ENCODE measurements at regions not wholly inside any gene's neighbourhood (a gene's known extent, or its start where the extent isn't known, plus 50 kb on each side); places are given as distances from the start of the nearest gene placed in this dataset.

DNA sequence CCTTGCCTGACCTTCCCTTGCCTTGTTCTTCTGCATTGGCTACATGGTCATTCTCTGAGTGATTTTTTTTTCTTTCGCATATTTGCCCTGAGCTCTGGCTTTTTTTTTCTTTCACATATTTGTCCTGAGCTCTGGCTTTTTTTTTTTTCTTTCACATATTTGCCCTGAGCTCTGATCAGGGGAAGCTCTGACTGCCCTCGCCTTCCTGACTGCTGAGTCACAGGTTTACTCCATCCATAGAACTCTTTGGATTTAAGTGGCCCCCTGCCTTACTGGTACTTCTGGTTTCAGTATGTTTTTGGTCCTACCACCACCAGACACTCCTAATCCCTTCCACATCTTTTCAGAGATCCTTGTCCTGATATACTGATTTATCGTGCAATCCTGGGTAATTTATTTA, 201.1 kb downstream of the OGFRL1 start:
- no peaks in the 10 kb centered on the region for H3K27me3 ChIP-seq
- H3K9me3 ChIP-seq: no peaks in the 10 kb centered on the region
- intact Hi-C loops (cut with DNase I; ENCODE audit: low total_unique reads): no loop called here
- H3K36me3 ChIP-seq: no peaks in the 10 kb centered on the region
- no peaks in the 10 kb centered on the region for H3K4me1 ChIP-seq
- DNase-seq: no peak
- no peak overlapping the region for H3K4me3 ChIP-seq
- TF ChIP-seq POLR2A (IDR thresholded peaks at IDR 0.05): no peak
- TF ChIP-seq, protein P1, sequence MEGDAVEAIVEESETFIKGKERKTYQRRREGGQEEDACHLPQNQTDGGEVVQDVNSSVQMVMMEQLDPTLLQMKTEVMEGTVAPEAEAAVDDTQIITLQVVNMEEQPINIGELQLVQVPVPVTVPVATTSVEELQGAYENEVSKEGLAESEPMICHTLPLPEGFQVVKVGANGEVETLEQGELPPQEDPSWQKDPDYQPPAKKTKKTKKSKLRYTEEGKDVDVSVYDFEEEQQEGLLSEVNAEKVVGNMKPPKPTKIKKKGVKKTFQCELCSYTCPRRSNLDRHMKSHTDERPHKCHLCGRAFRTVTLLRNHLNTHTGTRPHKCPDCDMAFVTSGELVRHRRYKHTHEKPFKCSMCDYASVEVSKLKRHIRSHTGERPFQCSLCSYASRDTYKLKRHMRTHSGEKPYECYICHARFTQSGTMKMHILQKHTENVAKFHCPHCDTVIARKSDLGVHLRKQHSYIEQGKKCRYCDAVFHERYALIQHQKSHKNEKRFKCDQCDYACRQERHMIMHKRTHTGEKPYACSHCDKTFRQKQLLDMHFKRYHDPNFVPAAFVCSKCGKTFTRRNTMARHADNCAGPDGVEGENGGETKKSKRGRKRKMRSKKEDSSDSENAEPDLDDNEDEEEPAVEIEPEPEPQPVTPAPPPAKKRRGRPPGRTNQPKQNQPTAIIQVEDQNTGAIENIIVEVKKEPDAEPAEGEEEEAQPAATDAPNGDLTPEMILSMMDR (IDR thresholded peaks at IDR 0.05): no peak
- no peak overlapping the region for H3K27ac ChIP-seq

DNA sequence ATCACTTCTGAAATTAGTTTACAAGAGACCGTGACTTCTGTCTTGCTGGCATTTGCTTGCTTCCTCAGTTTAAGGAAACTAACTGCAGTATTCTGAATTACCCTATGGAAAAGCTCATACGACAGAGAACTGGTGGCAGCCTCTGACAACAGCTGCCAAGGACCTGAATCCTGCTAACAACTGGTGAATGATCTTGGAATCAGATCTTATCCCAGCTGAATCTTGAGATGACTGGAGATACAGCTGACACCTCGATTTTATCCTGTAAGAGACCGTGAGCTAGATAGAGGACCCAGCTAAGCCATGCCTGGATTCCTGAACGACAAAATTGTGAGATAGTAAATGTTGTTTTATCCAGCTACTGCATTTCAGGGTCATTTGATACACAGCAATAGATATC, 202.3 kb downstream of the OGFRL1 start:
- TF ChIP-seq, protein P1 (IDR thresholded peaks at IDR 0.05): no peak
- TF ChIP-seq POLR2A (IDR thresholded peaks at IDR 0.05): no peak
- Histone ChIP-seq H3K9me3 (no peaks in the 10 kb centered on the region), H3K4me1 (no peaks in the 10 kb centered on the region), H3K36me3 (no peaks in the 10 kb centered on the region), H3K27me3 (no peaks in the 10 kb centered on the region), H3K4me3 (no peak overlapping the region), H3K27ac (no peak overlapping the region)
- intact Hi-C loops (cut with DNase I; ENCODE audit: low total_unique reads): no loop called here
- no peak for DNase-seq

DNA sequence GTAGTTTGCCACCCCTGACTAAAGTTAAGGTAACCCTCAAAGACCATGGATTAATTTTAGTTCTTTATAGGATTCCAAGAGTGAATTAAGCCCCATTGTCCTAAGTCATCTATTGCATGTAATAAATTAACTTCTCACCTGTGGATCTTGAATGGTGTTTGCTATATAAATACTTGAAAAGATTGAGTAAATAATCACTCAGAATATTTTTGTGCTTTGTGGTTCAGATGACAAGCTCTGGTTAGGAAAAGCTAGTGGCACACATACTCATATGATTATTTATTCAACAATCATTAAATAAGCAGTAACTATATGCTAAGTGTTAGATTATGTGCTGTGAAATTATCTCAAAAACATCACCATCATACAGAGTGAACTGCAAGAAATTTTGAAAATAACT, 203.2 kb downstream of the OGFRL1 start:
- Histone ChIP-seq H3K36me3 (no peaks in the 10 kb centered on the region), H3K4me1 (no peaks in the 10 kb centered on the region), H3K27me3 (no peaks in the 10 kb centered on the region), H3K9me3 (no peaks in the 10 kb centered on the region), H3K27ac (no peak overlapping the region), H3K4me3 (no peak overlapping the region)
- TF ChIP-seq, protein P1 (IDR thresholded peaks at IDR 0.05): no peak
- no peak for TF ChIP-seq POLR2A (IDR thresholded peaks at IDR 0.05)
- intact Hi-C loops (cut with DNase I; ENCODE audit: low total_unique reads): no loop called here
- no peak for DNase-seq

DNA sequence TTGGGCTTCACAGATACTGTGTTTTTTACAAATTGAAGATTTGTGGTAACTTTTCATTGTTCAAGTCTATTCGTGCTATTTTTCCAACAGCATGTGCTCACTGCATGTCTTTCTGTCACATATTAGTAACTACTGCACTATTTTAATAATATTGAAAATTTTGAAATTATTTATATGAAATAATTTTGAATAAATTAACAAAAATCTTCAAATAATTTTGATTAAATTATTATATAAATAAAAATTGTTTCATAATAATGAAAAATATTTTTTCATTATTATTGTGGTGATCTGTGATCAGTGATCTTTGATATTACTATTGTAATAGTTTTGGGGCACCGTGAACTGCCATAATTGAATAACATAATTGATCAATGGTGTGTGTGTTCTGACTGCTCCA, 204.1 kb downstream of the OGFRL1 start:
- Histone ChIP-seq H3K27ac (no peak overlapping the region), H3K4me3 (no peak overlapping the region), H3K9me3 (no peaks in the 10 kb centered on the region), H3K4me1 (no peaks in the 10 kb centered on the region), H3K36me3 (no peaks in the 10 kb centered on the region), H3K27me3 (no peaks in the 10 kb centered on the region)
- TF ChIP-seq, protein P1 (IDR thresholded peaks at IDR 0.05): no peak
- TF ChIP-seq POLR2A (IDR thresholded peaks at IDR 0.05): no peak
- intact Hi-C loops (cut with DNase I; ENCODE audit: low total_unique reads): no loop called here
- DNase-seq: no peak

DNA sequence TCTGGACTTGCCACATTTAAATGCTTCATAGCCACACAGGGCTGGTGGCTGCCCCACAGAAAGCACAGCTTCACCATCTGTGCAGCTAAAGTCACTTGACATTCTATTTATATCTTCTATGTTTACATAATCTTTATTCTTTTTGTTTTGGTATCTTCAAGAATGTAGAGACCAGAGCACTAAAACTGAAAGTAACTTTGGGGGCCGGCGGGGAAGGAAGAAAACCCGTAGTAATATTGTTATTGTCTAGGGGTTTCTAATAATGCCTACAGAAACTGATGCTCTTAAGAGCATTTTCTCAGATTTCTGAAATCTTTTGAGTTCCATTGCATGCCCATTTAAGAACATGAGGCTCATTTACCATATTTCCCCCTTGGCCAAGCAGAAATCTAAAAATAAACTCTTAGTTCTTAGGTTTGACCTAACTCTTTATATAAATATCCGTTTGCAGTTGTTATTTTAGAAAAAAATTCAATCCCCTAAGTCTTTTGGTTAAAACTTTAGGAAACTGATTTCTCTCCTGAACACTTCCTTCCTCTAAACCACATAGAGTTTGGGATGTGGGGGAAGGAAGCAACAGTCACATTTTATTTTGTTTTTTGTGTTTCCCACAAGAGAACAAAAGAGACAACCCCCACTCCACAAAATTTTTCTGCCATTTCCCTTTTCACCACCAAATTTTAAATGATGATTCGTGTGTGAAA, 207.6 kb downstream of the OGFRL1 start:
- H3K27me3 ChIP-seq: no peaks in the 10 kb centered on the region
- H3K4me1 ChIP-seq: no peaks in the 10 kb centered on the region
- intact Hi-C loops (cut with DNase I; ENCODE audit: low total_unique reads): no loop called here
- H3K27ac ChIP-seq: peak overlapping the region in 1 of 2 donors; percentile 50
- peak overlapping the region in 1 of 2 donors; percentile 24 for H3K4me3 ChIP-seq
- no peak for DNase-seq
- no peaks in the 10 kb centered on the region for H3K36me3 ChIP-seq
- TF ChIP-seq, protein P1 (IDR thresholded peaks at IDR 0.05): no peak
- no peak for TF ChIP-seq POLR2A (IDR thresholded peaks at IDR 0.05)
- no peaks in the 10 kb centered on the region for H3K9me3 ChIP-seq

All from uterus (tissue), 3 donors.